Left ventricle myocardium inferior (tissue), 1 donor: ENCODE measurements at regions not wholly inside any gene's neighbourhood (a gene's known extent, or its start where the extent isn't known, plus 50 kb on each side); places are given as distances from the start of the nearest gene placed in this dataset.
"Not testable (repeated sequence)": the region's sequence is repeated elsewhere in the genome, so short reads cannot be mapped to it uniquely, and the experiment has no call there.

ENCODE experiments used
- DNase-seq: peaks from one replicate; pipeline ENCODE4 v3.0.0-alpha.2; 2020
- H3K27ac ChIP-seq: fragments of 200-600 bp; replicated peaks from 2 replicates; pipeline ENCODE4 v1.8.0; 2021
- H3K27me3 ChIP-seq: fragments of 200-600 bp; 2 replicates; pipeline ENCODE4 v1.8.0; 2021; ENCODE audit warnings: low read depth
- H3K36me3 ChIP-seq: fragments of 200-600 bp; 2 replicates; pipeline ENCODE4 v1.8.0; 2021
- H3K4me1 ChIP-seq: fragments of 200-600 bp; 2 replicates; pipeline ENCODE4 v1.8.0; 2021
- H3K4me3 ChIP-seq: fragments of 200-600 bp; 2 replicates; pipeline ENCODE4 v1.8.0; 2021; ENCODE audit warnings: mild to moderate bottlenecking, moderate library complexity
- H3K9me3 ChIP-seq: fragments of 200-600 bp; replicated peaks from 2 replicates; pipeline ENCODE4 v1.8.0; 2021
- CTCF ChIP-seq: fragments of 200-600 bp; IDR thresholded peaks from 2 replicates; pipeline ENCODE4 v1.8.0; 2021; ENCODE audit warnings: antibody characterized with exemption, mild to moderate bottlenecking, borderline replicate concordance
- intact Hi-C: fragments of 100-400 bp; cut with micrococcal nuclease; formaldehyde crosslinking; loops from one replicate; pipeline ENCODE4 v1.11.0; 2022
- donor health status: DM: no; HTN: yes; CAD: no; lungs with severe emphysema.

DNA sequence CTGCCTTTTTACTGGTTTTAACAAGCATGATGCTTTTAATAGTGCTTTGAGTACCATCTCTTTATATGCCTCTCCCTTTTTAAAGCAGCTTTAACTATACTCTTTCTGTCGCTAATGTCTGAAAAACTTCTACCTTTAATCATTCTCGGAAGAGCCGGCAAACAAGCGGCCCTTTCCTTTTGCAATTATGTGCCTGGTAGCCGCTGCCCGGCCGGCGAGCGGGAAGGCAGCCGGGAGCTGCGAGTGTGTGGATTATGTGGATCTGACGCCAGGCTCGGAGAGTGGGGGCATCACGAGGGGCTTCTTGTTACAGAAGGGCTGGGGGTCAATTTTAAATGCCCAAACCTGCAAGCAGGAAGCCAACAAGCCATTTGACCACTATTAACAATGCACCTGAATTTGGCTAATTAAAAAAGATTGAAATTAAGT lies 120.9 kb downstream of the BUB3 start:
- H3K4me3 ChIP-seq = no peak overlapping the region
- peaks cover 35% of the 10 kb centered on the region for H3K27me3 ChIP-seq
- H3K27ac ChIP-seq = no peak overlapping the region
- no peaks in the 10 kb centered on the region for H3K4me1 ChIP-seq
- intact Hi-C loops = no loop called here
- TF ChIP-seq CTCF = no peak
- peaks cover 8% of the 10 kb centered on the region for H3K9me3 ChIP-seq
- no peaks in the 10 kb centered on the region for H3K36me3 ChIP-seq
- no peak for DNase-seq

DNA sequence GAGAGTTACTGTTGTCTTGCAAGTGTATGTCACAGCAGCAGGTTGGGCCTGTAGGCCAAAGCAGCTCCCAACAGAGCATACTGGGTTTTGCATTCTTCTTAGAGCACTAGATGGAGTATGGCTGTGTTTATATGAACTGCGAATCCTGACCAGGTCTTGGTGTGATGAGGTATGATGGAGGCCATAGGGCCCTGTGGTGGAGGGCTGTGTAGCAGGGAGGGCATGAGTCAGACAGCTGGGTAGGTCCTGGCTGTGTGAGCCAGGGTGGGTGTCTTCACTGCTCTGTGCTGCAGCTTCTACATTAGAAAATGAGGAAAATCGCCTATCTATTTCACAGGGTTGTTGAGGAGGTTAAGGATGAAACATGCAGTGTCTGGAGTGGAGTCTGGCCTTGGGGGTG lies 124.2 kb downstream of the BUB3 start:
- peaks cover 8% of the 10 kb centered on the region for H3K9me3 ChIP-seq
- no peaks in the 10 kb centered on the region for H3K36me3 ChIP-seq
- intact Hi-C loops = no loop called here
- DNase-seq = no peak
- TF ChIP-seq CTCF = no peak
- no peaks in the 10 kb centered on the region for H3K4me1 ChIP-seq
- peaks cover 24% of the 10 kb centered on the region for H3K27me3 ChIP-seq
- H3K27ac ChIP-seq = no peak overlapping the region
- no peak overlapping the region for H3K4me3 ChIP-seq

GRCh38 chr10:123283371-123283770 lies 129.2 kb downstream of the BUB3 start:
- H3K9me3 ChIP-seq, intact Hi-C loops, H3K27me3 ChIP-seq, H3K27ac ChIP-seq, H3K4me1 ChIP-seq, H3K4me3 ChIP-seq, H3K36me3 ChIP-seq, DNase-seq: not testable (repeated sequence)

- Histone ChIP-seq H3K4me3 (no peak overlapping the region), H3K9me3 (no peaks in the 10 kb centered on the region), H3K27me3 (no peaks in the 10 kb centered on the region), H3K36me3 (no peaks in the 10 kb centered on the region), H3K4me1 (no peaks in the 10 kb centered on the region), H3K27ac (no peak overlapping the region)
- TF ChIP-seq CTCF = no peak
- intact Hi-C loops = no loop called here
- no peak for DNase-seq
These were observed 129.8 kb downstream of the BUB3 start for GRCh38 chr10:123284022-123284421.

DNA sequence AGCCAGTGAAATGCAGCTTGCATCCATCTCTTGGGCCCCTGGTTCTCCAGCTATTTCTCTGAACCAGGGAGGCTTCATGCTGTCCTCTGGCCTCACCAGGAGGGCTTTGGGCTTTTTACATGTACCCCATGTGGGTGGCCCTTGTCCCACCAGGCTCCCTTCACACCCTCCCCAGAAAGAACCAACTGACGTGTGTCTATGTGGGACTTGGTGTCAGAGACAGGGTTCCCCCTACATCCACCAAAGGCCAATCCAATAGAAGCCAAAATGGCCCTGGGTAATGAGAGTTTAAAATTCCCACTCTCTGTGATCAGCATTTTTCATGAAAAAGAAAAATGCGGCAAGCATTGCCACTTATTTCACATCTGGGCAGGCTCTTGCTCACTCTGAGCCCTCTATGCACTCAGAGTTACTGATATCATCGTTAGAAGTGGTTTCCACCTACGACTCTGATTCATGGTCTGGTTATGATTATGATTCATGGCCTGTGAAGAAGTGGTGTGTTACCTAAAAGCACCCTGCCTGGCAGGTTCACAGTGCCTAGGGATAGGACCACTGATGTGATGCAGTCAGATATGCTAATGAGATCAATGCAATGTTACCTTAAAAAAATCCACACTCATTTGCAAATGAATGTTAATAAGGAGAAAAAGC lies 133.5 kb downstream of the BUB3 start:
- Histone ChIP-seq H3K4me3 (no peak overlapping the region), H3K27me3 (no peaks in the 10 kb centered on the region), H3K27ac (no peak overlapping the region), H3K36me3 (no peaks in the 10 kb centered on the region), H3K4me1 (no peaks in the 10 kb centered on the region), H3K9me3 (peaks cover 25% of the 10 kb centered on the region)
- DNase-seq = no peak
- intact Hi-C loops = no loop called here
- no peak for TF ChIP-seq CTCF

- H3K36me3 ChIP-seq = no peaks in the 10 kb centered on the region
These were observed 135.2 kb downstream of the BUB3 start for GRCh38 chr10:123289432-123289831.

More at GRCh38 chr10:123289432-123289831, 135.2 kb downstream of the BUB3 start:
- Histone ChIP-seq H3K4me3 (no peak overlapping the region), H3K9me3 (peaks cover 25% of the 10 kb centered on the region), H3K4me1 (no peaks in the 10 kb centered on the region), H3K27me3 (no peaks in the 10 kb centered on the region), H3K27ac (no peak overlapping the region)
- intact Hi-C loops = no loop called here
- no peak for TF ChIP-seq CTCF
- DNase-seq = no peak
